Stimulated activated CD4-positive, alpha-beta T cell treated with anti-CD3 and anti-CD28 coated beads, Interleukin-4, amount 100 ng/mL, for 1 hour (primary cell): ENCODE measurements at regions not wholly inside any gene's neighbourhood (a gene's known extent, or its start where the extent isn't known, plus 50 kb on each side); places are given as distances from the start of the nearest gene placed in this dataset.

Experiments
- DNase-seq: peaks from one replicate; pipeline ENCODE4 v3.0.0-alpha.2; 2020

GRCh38 chr1:59096501-59096900 is 200.4 kb upstream of the FGGY start:
- no peak for DNase-seq

GRCh38 chr1:59098655-59099054 is 198.2 kb upstream of the FGGY start:
- no peak for DNase-seq

- no peak for DNase-seq
Observed at GRCh38 chr1:59100708-59101374, 196.1 kb upstream of the FGGY start.

DNA sequence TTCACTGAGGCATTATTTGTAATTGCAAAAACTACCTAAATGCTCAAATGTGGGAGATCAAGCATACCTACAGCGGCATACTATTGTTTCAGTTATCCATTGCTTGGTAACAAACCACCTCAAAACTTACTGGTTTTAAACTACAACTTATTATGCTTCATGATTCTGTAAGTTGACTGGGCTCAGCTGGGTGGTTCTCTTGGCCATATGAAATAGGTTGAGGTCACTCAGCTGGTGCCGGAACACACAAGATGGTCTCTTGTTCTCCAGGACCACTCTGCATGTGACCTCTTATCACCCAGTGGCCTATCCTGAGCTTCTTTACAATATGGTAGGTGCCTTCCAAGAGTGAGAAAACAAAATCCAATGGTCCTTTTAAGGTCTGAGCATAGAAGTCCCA is 195.4 kb upstream of the FGGY start:
- DNase-seq: no peak

DNA sequence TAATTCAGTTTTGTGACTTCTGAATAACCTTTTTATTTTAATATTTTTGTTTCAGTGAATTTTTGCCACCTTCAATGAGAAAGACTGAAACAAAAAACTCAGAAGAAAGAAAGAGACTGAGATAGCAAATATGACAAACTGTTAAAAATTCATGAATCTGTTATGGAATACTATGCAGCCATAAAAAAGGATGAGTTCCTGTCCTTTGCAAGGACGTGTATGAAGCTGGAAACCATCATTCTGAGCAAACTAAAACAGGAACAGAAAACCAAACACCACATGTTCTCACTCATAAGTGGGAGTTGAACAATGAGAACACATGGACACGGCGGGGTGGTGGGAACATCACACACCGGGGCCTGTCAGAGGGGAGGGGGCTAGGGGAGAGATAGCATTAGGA is 193.4 kb upstream of the FGGY start:
- DNase-seq: no peak

GRCh38 chr1:59104191-59104760 is 192.6 kb upstream of the FGGY start:
- no peak for DNase-seq

GRCh38 chr1:59105548-59106507 is 191.1 kb upstream of the FGGY start:
- no peak for DNase-seq

- DNase-seq: no peak
Observed at GRCh38 chr1:59107516-59107915, 189.4 kb upstream of the FGGY start.

GRCh38 chr1:59107916-59108315 is 189.0 kb upstream of the FGGY start:
- DNase-seq: no peak

GRCh38 chr1:59108481-59109317 is 188.2 kb upstream of the FGGY start:
- DNase-seq: no peak

DNA sequence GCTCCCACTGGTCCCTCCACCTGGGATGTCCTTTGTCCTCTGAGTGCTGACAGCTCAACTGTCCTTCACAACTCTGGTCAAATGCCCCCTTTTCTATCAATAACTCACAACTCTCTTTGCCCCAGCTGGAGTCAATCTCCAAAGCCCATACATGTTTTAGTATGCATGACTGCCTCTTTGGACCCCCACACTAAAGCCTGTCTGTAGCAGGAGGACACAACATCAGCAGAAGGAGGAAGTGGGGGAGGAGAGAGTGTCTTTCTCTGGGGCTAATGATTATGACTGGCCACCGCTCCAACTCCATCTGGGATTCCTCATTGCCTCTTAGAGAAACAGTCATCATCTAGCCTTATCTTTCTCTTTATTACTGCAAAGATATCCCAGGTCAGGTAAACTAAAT is 186.6 kb upstream of the FGGY start:
- DNase-seq: no peak

- no peak for DNase-seq
Observed at GRCh38 chr1:59113876-59114457, 182.9 kb upstream of the FGGY start.

GRCh38 chr1:59115865-59116264 is 181.0 kb upstream of the FGGY start:
- DNase-seq: no peak

DNA sequence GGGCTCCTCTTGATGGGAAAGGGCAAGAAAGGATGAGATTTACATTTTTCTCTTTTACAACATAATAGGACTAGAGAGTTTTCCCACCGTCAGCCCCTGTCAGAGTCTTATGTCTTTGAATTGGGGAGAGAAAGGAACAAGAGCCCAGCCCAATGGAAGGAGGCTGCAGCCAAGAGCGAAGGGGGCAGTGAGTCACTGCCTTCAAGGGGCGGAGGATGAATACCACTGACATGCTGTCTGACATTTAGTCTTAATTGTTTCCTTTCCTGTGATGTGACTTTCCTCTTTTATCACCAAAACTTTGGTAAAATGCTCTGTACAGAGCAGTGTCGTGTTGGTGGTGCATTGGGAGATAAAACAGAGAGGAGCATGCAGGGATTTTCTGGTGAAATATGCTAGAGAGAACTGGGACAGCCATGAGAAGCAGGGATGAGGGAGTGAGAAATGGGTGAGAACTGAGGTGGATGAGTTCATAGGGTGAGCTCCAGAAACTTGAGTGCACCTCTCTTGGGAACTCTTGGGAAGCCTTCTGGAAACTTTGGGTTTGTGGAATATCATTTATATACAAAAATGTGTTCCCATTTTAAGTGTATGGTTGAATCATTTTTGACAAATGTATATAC is 179.9 kb upstream of the FGGY start:
- DNase-seq: no peak

- no peak for DNase-seq
Observed at GRCh38 chr1:59122527-59122926, 174.4 kb upstream of the FGGY start.

DNA sequence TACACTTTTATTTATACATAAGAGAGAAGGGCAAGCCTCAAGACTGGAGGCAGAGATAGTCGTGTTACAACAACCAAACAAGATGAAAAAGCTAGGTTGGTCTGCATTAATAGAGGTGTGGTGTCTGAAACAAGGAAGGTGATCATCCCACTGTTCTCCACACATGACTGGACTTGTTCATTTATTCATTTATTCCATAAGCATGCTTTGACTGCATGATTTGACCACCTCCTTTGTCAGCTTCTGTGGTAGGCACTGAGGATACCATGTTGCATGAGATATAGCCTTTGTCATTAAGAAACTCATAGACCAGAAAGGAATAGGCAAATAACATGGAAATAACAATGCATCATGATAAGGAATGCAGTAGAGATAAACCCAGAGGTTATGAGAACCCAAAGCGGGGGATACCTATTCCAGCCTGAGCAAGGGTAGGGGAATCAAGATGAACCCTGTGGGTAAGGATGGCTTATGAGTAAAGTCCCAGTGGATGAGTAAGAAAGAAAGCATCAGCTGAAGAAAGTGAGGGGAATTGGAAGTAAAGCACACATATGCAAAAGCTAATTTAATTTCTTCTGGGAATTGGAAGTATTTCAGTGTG is 173.7 kb upstream of the FGGY start:
- DNase-seq: no peak

DNA sequence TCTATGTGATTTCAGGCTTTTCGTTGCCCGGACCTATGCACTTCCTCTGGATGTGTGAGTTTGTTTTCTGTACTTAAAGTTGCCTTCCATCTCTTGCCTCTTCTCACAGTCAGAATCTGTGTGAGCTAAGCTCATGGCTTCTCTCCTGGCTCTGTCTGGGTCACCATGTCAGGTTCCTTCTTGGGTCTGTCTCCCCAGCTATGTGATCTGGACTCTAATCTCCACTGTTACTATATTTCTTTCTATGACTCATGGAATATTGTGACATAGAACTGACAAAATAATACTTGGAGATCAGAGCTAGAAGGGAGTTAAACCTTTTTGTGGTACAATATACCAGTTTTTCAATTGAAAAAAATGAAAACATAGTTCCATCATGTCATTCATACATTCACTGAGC is 172.7 kb upstream of the FGGY start:
- no peak for DNase-seq

- DNase-seq: no peak
Observed at GRCh38 chr1:59125154-59125553, 171.7 kb upstream of the FGGY start.

GRCh38 chr1:59125676-59126320 is 171.1 kb upstream of the FGGY start:
- no peak for DNase-seq

DNA sequence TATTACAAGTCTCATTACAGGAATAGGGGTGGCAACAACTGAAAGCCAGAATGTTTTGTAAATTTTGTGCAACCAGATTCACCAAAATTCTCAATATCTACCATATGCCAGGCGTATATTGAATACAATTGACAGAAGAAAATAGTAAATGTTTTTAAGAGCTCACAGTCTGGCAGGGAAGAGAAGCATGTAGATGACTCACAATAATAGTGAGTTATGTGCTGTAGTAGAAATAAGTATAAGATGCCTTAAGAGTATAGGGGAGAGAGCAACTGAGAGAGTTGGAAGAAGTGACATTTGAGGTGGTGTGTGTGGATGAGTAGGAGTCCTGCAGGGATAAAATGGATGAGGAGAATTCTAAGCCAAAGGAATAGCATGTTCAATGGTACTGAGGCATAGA is 170.5 kb upstream of the FGGY start:
- DNase-seq: no peak

DNA sequence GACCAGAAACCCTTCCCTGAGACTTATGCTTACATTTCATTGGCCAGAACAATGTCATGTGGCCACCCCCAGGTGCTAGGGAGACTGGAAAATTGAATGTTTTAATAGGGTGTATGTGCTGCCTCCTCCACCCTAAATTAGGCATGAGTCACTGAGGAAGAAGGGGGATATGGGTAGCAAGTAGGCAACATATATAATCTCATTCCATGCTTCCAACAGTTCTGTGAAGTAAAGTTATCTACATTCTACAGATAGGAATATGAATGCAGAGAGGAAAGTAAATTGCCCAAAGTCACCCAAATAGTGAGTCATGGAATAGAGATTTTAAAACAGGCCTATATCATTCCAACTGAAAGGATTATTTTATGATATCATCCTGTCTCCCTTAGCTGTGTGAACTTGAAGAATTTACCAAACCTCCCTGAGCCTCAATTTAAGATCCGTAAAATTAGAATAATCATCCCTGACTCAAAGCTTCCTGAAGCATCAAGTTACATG is 168.6 kb upstream of the FGGY start:
- DNase-seq: no peak
